GM23338 (cell line): ENCODE measurements at regions not wholly inside any gene's neighbourhood (a gene's known extent, or its start where the extent isn't known, plus 50 kb on each side); places are given as distances from the start of the nearest gene placed in this dataset.

Source experiments
- CREB1 ChIP-seq: fragments of 250-450 bp; sonication (Bioruptor Pico); IDR thresholded peaks from 2 replicates; pipeline ENCODE4 v1.5.0; 2020; ENCODE audit warnings: low read depth, mild to moderate bottlenecking, moderate library complexity
- CTCF ChIP-seq, 2 experiments: fragments of 200-600 bp in 1 of 2; sonication (generic) in 1 of 2; conservative IDR thresholded peaks; 2 replicates each; pipeline versions ENCODE4 v1.5.1 to v1.6.1; 2016 to 2017; ENCODE audit warnings: antibody characterized with exemption in 2 of 2, low read depth in 2 of 2, mild to moderate bottlenecking in 2 of 2, moderate library complexity in 1 of 2
- ETS1 ChIP-seq: IDR thresholded peaks from 2 replicates; pipeline ENCODE4 v1.6.1; 2016; ENCODE audit warnings: antibody characterized with exemption
- EZH2 ChIP-seq: fragments of 200-600 bp; sonication (generic); IDR thresholded peaks from one replicate; pipeline ENCODE4 v1.8.0; 2017; ENCODE audit warnings: antibody characterized with exemption, mild to moderate bottlenecking, low read depth; ENCODE audit not compliant: unreplicated experiment
- EZH2phosphoT487 ChIP-seq: fragments of 200-600 bp; sonication (generic); IDR thresholded peaks from one replicate; pipeline ENCODE4 v1.8.1; 2018; ENCODE audit warnings: antibody characterized with exemption; ENCODE audit not compliant: unreplicated experiment
- JUNB ChIP-seq: IDR thresholded peaks from one replicate; pipeline ENCODE4 v1.6.1; 2016; ENCODE audit warnings: antibody characterized with exemption; ENCODE audit not compliant: unreplicated experiment
- NANOG ChIP-seq: IDR thresholded peaks from 2 replicates; pipeline ENCODE4 v1.6.1; 2016; ENCODE audit warnings: antibody characterized with exemption, borderline replicate concordance
- POLR2AphosphoS5 ChIP-seq: IDR thresholded peaks from 2 replicates; pipeline ENCODE4 v1.6.1; 2016; ENCODE audit warnings: antibody characterized with exemption, low read depth
- REST ChIP-seq: IDR thresholded peaks from one replicate; pipeline ENCODE4 v1.6.1; 2018; ENCODE audit warnings: antibody characterized with exemption; ENCODE audit not compliant: unreplicated experiment

GRCh38 chr1:168879896-168880734 lies 151.1 kb upstream of the DPT start:
- TF ChIP-seq EZH2 = no peak
- no peak for TF ChIP-seq REST
- no peak for TF ChIP-seq CREB1 (CRISPR knock-in tag)
- no peak for TF ChIP-seq CTCF (conservative IDR thresholded peaks at IDR 0.05; ENCODE audit: low read depth in 2 of 2)
- TF ChIP-seq EZH2phosphoT487 = no peak
- no peak for TF ChIP-seq POLR2AphosphoS5
- TF ChIP-seq ETS1 = no peak
- no peak for TF ChIP-seq JUNB
- no peak for TF ChIP-seq NANOG
